ENCODE measurements at regions not wholly inside any gene's neighbourhood (a gene's known extent, or its start where the extent isn't known, plus 50 kb on each side); places are given as distances from the start of the nearest gene placed in this dataset.

DNA sequence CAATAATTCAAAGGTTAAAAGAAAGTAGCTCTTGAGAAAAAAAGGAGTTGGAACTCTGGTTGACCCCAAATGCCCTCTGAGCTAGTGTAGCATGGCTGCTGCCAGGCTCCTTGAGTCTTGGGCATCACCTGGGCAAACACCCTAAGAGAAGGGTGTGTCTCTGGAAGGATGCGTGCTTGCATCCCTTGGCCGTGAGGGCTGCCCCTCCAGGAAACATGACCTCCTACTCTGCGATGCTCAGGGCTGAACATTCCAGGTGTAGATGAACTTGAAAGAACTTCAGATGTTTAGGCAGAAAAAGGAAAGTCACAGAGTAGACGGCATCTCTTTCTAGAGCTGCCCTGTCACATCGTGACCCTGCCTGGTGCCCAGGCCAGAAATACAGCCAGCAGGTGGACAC is 189.4 kb upstream of the TCERG1L start:
- Mint-ChIP-seq H3K4me1 (no peaks in the 10 kb centered on the region), H3K27ac (no peak overlapping the region), H3K27me3 (ENCODE audit: low read depth in 2 of 2) (no peaks in the 10 kb centered on the region), H3K9me3 (peaks cover 7 to 12% of the 10 kb centered on the region in 2 donors), H3K36me3 (peaks cover 8% of the 10 kb centered on the region), H3K4me3 (no peak overlapping the region)
- no peak for DNase-seq
- TF ChIP-seq CTCF (IDR thresholded peaks at IDR 0.05), result no peak
- Histone ChIP-seq H3K9me3 (ENCODE audit: control insufficient read depth, insufficient read depth, low read length) (peaks cover 7% of the 10 kb centered on the region), H3K27me3 (ENCODE audit: control insufficient read depth, insufficient read depth, low read length) (no peaks in the 10 kb centered on the region), H3K27ac (ENCODE audit: low read length) (no peak overlapping the region), H3K4me1 (ENCODE audit: control insufficient read depth, insufficient read depth, low read length) (no peaks in the 10 kb centered on the region), H3K36me3 (ENCODE audit: control insufficient read depth, insufficient read depth, low read length) (no peaks in the 10 kb centered on the region), H3K4me3 (ENCODE audit: low read length) (no peak overlapping the region)
- 95% methylated on average over 5 of the region's 5 CpGs for WGBS (ENCODE audit: insufficient coverage)
- no peak for ATAC-seq
- intact Hi-C loops (cut with micrococcal nuclease), result no loop called here

- Mint-ChIP-seq H3K27ac (no peak overlapping the region), H3K4me1 (no peaks in the 10 kb centered on the region), H3K27me3 (ENCODE audit: low read depth in 2 of 2) (no peaks in the 10 kb centered on the region), H3K36me3 (peaks cover 8% of the 10 kb centered on the region), H3K9me3 (peaks cover 7 to 12% of the 10 kb centered on the region in 2 donors), H3K4me3 (no peak overlapping the region)
- no peak for TF ChIP-seq CTCF (IDR thresholded peaks at IDR 0.05)
- Histone ChIP-seq H3K9me3 (ENCODE audit: control insufficient read depth, insufficient read depth, low read length) (peaks cover 7% of the 10 kb centered on the region), H3K36me3 (ENCODE audit: control insufficient read depth, insufficient read depth, low read length) (no peaks in the 10 kb centered on the region), H3K27ac (ENCODE audit: low read length) (no peak overlapping the region), H3K4me3 (ENCODE audit: low read length) (no peak overlapping the region), H3K27me3 (ENCODE audit: control insufficient read depth, insufficient read depth, low read length) (no peaks in the 10 kb centered on the region), H3K4me1 (ENCODE audit: control insufficient read depth, insufficient read depth, low read length) (no peaks in the 10 kb centered on the region)
- intact Hi-C loops (cut with micrococcal nuclease), result no loop called here
- ATAC-seq (no peak), DNase-seq (no peak)
- WGBS (ENCODE audit: insufficient coverage), result 100% methylated on average over 2 of the region's 2 CpGs
Measured at GRCh38 chr10:131503992-131504391, 192.5 kb upstream of the TCERG1L start.

DNA sequence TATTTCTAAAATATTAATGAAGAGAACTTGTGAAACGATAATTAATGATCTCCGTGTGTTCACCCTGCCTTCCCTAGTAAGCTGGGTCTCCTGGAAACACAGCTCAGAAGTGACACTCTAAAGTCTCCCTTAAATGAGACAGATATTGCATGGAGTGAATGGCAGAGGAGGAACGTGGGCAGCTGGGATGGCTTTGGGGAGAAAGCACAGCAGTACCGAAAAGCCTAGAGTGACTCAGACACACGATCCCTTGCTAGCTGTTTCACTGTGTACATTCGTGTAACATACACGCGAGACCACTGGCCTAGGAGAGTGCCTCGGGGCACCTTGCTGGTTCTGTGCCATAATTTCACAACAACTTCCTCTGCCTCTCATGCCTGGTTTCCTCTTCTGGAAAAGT is 199.9 kb upstream of the TCERG1L start:
- H3K36me3 ChIP-seq (ENCODE audit: control insufficient read depth, insufficient read depth, low read length), result no peaks in the 10 kb centered on the region
- ATAC-seq (no peak), DNase-seq (no peak)
- Mint-ChIP-seq H3K9me3 (peaks cover 0 to 2% of the 10 kb centered on the region in 2 donors), H3K36me3 (no peaks in the 10 kb centered on the region), H3K27ac (no peak overlapping the region), H3K27me3 (ENCODE audit: low read depth in 2 of 2) (no peaks in the 10 kb centered on the region), H3K4me3 (no peak overlapping the region), H3K4me1 (no peaks in the 10 kb centered on the region)
- H3K4me1 ChIP-seq (ENCODE audit: control insufficient read depth, insufficient read depth, low read length), result no peaks in the 10 kb centered on the region
- no peak overlapping the region for H3K27ac ChIP-seq (ENCODE audit: low read length)
- no peaks in the 10 kb centered on the region for H3K27me3 ChIP-seq (ENCODE audit: control insufficient read depth, insufficient read depth, low read length)
- intact Hi-C loops (cut with micrococcal nuclease), result no loop called here
- no peak overlapping the region for H3K4me3 ChIP-seq (ENCODE audit: low read length)
- peaks cover 7% of the 10 kb centered on the region for H3K9me3 ChIP-seq (ENCODE audit: control insufficient read depth, insufficient read depth, low read length)
- 86% methylated on average over 9 of the region's 9 CpGs for WGBS (ENCODE audit: insufficient coverage)
- no peak for TF ChIP-seq CTCF (IDR thresholded peaks at IDR 0.05)

GRCh38 chr10:131512852-131513251 is 201.3 kb upstream of the TCERG1L start:
- Mint-ChIP-seq H3K9me3 (peaks cover 0 to 2% of the 10 kb centered on the region in 2 donors), H3K27me3 (ENCODE audit: low read depth in 2 of 2) (no peaks in the 10 kb centered on the region), H3K27ac (no peak overlapping the region), H3K4me3 (no peak overlapping the region), H3K36me3 (no peaks in the 10 kb centered on the region), H3K4me1 (no peaks in the 10 kb centered on the region)
- ATAC-seq (no peak), DNase-seq (no peak)
- peaks cover 7% of the 10 kb centered on the region for H3K9me3 ChIP-seq (ENCODE audit: control insufficient read depth, insufficient read depth, low read length)
- H3K27me3 ChIP-seq (ENCODE audit: control insufficient read depth, insufficient read depth, low read length), result no peaks in the 10 kb centered on the region
- WGBS (ENCODE audit: insufficient coverage), result 89% methylated on average over 6 of the region's 7 CpGs
- intact Hi-C loops (cut with micrococcal nuclease), result no loop called here
- H3K36me3 ChIP-seq (ENCODE audit: control insufficient read depth, insufficient read depth, low read length), result no peaks in the 10 kb centered on the region
- no peak for TF ChIP-seq CTCF (IDR thresholded peaks at IDR 0.05)
- H3K4me3 ChIP-seq (ENCODE audit: low read length), result no peak overlapping the region
- H3K4me1 ChIP-seq (ENCODE audit: control insufficient read depth, insufficient read depth, low read length), result no peaks in the 10 kb centered on the region
- H3K27ac ChIP-seq (ENCODE audit: low read length), result no peak overlapping the region

Data from natural killer cell (primary cell).